ENCODE measurements at regions not wholly inside any gene's neighbourhood (a gene's known extent, or its start where the extent isn't known, plus 50 kb on each side); places are given as distances from the start of the nearest gene placed in this dataset.

- H2AFZ ChIP-seq (ENCODE audit: low read depth, low read length): no peak overlapping the region
- no peaks in the 10 kb centered on the region for H4K20me1 ChIP-seq (ENCODE audit: insufficient read depth, low read length)
- no peaks in the 10 kb centered on the region for H3K27me3 ChIP-seq (ENCODE audit: low read depth, low read length)
- H3K4me2 ChIP-seq (ENCODE audit: low read length): no peak overlapping the region
- H3K36me3 ChIP-seq (replicated peaks; ENCODE audit: low read depth, low read length): no peaks in the 10 kb centered on the region
- no peak overlapping the region for H3K9ac ChIP-seq (ENCODE audit: low read length)
- H3K4me1 ChIP-seq (ENCODE audit: low read length): no peaks in the 10 kb centered on the region
- H3K9me3 ChIP-seq (ENCODE audit: insufficient read depth, low read length): no peaks in the 10 kb centered on the region
- no peak overlapping the region for H3K4me3 ChIP-seq (ENCODE audit: low read length)
- TF ChIP-seq EZH2phosphoT487 (IDR thresholded peaks at IDR 0.05; ENCODE audit: low read depth): no peak
- no peak for TF ChIP-seq CTCF (IDR thresholded peaks at IDR 0.05; ENCODE audit: low read depth, low read length)
- H3K27ac ChIP-seq (ENCODE audit: low read length): no peak overlapping the region
- no peaks in the 10 kb centered on the region for H3K79me2 ChIP-seq (ENCODE audit: low read length)
Observed at GRCh38 chr21:22885079-22885478, 1886.9 kb downstream of the NCAM2 start.

GRCh38 chr21:22885614-22886013, 1887.4 kb downstream of the NCAM2 start:
- no peaks in the 10 kb centered on the region for H3K9me3 ChIP-seq (ENCODE audit: insufficient read depth, low read length)
- H3K27me3 ChIP-seq (ENCODE audit: low read depth, low read length): no peaks in the 10 kb centered on the region
- no peak overlapping the region for H2AFZ ChIP-seq (ENCODE audit: low read depth, low read length)
- no peaks in the 10 kb centered on the region for H3K4me1 ChIP-seq (ENCODE audit: low read length)
- no peak overlapping the region for H3K27ac ChIP-seq (ENCODE audit: low read length)
- TF ChIP-seq EZH2phosphoT487 (IDR thresholded peaks at IDR 0.05; ENCODE audit: low read depth) (no peak), CTCF (IDR thresholded peaks at IDR 0.05; ENCODE audit: low read depth, low read length) (no peak)
- H3K36me3 ChIP-seq (replicated peaks; ENCODE audit: low read depth, low read length): no peaks in the 10 kb centered on the region
- no peak overlapping the region for H3K4me3 ChIP-seq (ENCODE audit: low read length)
- H3K9ac ChIP-seq (ENCODE audit: low read length): no peak overlapping the region
- no peaks in the 10 kb centered on the region for H3K79me2 ChIP-seq (ENCODE audit: low read length)
- no peak overlapping the region for H3K4me2 ChIP-seq (ENCODE audit: low read length)
- no peaks in the 10 kb centered on the region for H4K20me1 ChIP-seq (ENCODE audit: insufficient read depth, low read length)

- Histone ChIP-seq H3K9ac (ENCODE audit: low read length) (no peak overlapping the region), H3K36me3 (replicated peaks; ENCODE audit: low read depth, low read length) (no peaks in the 10 kb centered on the region), H3K9me3 (ENCODE audit: insufficient read depth, low read length) (no peaks in the 10 kb centered on the region), H3K27ac (ENCODE audit: low read length) (no peak overlapping the region), H3K27me3 (ENCODE audit: low read depth, low read length) (no peaks in the 10 kb centered on the region), H3K4me3 (ENCODE audit: low read length) (no peak overlapping the region), H3K79me2 (ENCODE audit: low read length) (no peaks in the 10 kb centered on the region), H3K4me2 (ENCODE audit: low read length) (no peak overlapping the region), H2AFZ (ENCODE audit: low read depth, low read length) (no peak overlapping the region), H3K4me1 (ENCODE audit: low read length) (no peaks in the 10 kb centered on the region), H4K20me1 (ENCODE audit: insufficient read depth, low read length) (no peaks in the 10 kb centered on the region)
- TF ChIP-seq EZH2phosphoT487 (IDR thresholded peaks at IDR 0.05; ENCODE audit: low read depth) (no peak), CTCF (IDR thresholded peaks at IDR 0.05; ENCODE audit: low read depth, low read length) (no peak)
Observed at GRCh38 chr21:22889445-22889844, 1891.2 kb downstream of the NCAM2 start.

GRCh38 chr21:22890656-22891055, 1892.4 kb downstream of the NCAM2 start:
- H4K20me1 ChIP-seq (ENCODE audit: insufficient read depth, low read length): no peaks in the 10 kb centered on the region
- no peak overlapping the region for H3K4me3 ChIP-seq (ENCODE audit: low read length)
- no peak for TF ChIP-seq CTCF (IDR thresholded peaks at IDR 0.05; ENCODE audit: low read depth, low read length)
- H3K36me3 ChIP-seq (replicated peaks; ENCODE audit: low read depth, low read length): no peaks in the 10 kb centered on the region
- no peaks in the 10 kb centered on the region for H3K27me3 ChIP-seq (ENCODE audit: low read depth, low read length)
- no peaks in the 10 kb centered on the region for H3K79me2 ChIP-seq (ENCODE audit: low read length)
- H3K9ac ChIP-seq (ENCODE audit: low read length): no peak overlapping the region
- no peaks in the 10 kb centered on the region for H3K9me3 ChIP-seq (ENCODE audit: insufficient read depth, low read length)
- no peak overlapping the region for H3K4me2 ChIP-seq (ENCODE audit: low read length)
- no peak overlapping the region for H3K27ac ChIP-seq (ENCODE audit: low read length)
- H2AFZ ChIP-seq (ENCODE audit: low read depth, low read length): no peak overlapping the region
- H3K4me1 ChIP-seq (ENCODE audit: low read length): no peaks in the 10 kb centered on the region

Measured in OCI-LY3 (cell line).